GM23248 (cell line): ENCODE measurements at regions not wholly inside any gene's neighbourhood (a gene's known extent, or its start where the extent isn't known, plus 50 kb on each side); places are given as distances from the start of the nearest gene placed in this dataset.

Experiments used
- DNase-seq: peaks from one replicate; pipeline ENCODE4 v3.0.0-alpha.2; 2015
- H2AFZ ChIP-seq: fragments of 200-600 bp; sonication (generic); 2 replicates; pipeline ENCODE4 v1.6.1; 2016; ENCODE audit warnings: antibody characterized with exemption
- H3F3A ChIP-seq: fragments of 200-600 bp; sonication (generic); 2 replicates; pipeline ENCODE4 v1.6.1; 2016; ENCODE audit warnings: mild to moderate bottlenecking, antibody characterized with exemption, mixed run types; ENCODE audit not compliant: insufficient read depth
- H3K27ac ChIP-seq: fragments of 200-600 bp; sonication (generic); 2 replicates; pipeline ENCODE4 v1.5.1; 2016; ENCODE audit warnings: mild to moderate bottlenecking
- H3K27me3 ChIP-seq: fragments of 200-600 bp; sonication (generic); replicated peaks from 2 replicates; pipeline ENCODE4 v1.6.1; 2016; ENCODE audit warnings: mild to moderate bottlenecking; ENCODE audit not compliant: insufficient read depth
- H3K36me3 ChIP-seq: fragments of 200-600 bp; sonication (generic); 2 replicates; pipeline ENCODE4 v1.6.1; 2016; ENCODE audit warnings: low read depth, mild to moderate bottlenecking
- H3K4me1 ChIP-seq: fragments of 200-600 bp; sonication (generic); 2 replicates; pipeline ENCODE4 v1.6.1; 2016; ENCODE audit warnings: mild to moderate bottlenecking; ENCODE audit not compliant: insufficient read depth
- H3K4me2 ChIP-seq: fragments of 200-600 bp; sonication (generic); one replicate; pipeline ENCODE4 v1.6.1; 2016; ENCODE audit warnings: mild to moderate bottlenecking; ENCODE audit not compliant: unreplicated experiment
- H3K4me3 ChIP-seq: fragments of 200-600 bp; sonication (generic); 2 replicates; pipeline ENCODE4 v1.5.1; 2016; ENCODE audit warnings: mild to moderate bottlenecking
- H3K79me2 ChIP-seq: fragments of 200-600 bp; sonication (generic); 2 replicates; pipeline ENCODE4 v1.6.1; 2016; ENCODE audit warnings: mild to moderate bottlenecking; ENCODE audit not compliant: insufficient read depth
- H3K9ac ChIP-seq: fragments of 200-600 bp; sonication (generic); 2 replicates; pipeline ENCODE4 v1.6.1; 2016; ENCODE audit warnings: mild to moderate bottlenecking
- H3K9me2 ChIP-seq: fragments of 200-600 bp; sonication (generic); 2 replicates; pipeline ENCODE4 v1.6.1; 2016; ENCODE audit warnings: mixed run types, mild to moderate bottlenecking, moderate library complexity; ENCODE audit not compliant: insufficient read depth
- H3K9me3 ChIP-seq: fragments of 200-600 bp; sonication (generic); one replicate; pipeline ENCODE4 v1.6.1; 2017; ENCODE audit warnings: low read depth
- H4K20me1 ChIP-seq: fragments of 200-600 bp; sonication (generic); 2 replicates; pipeline ENCODE4 v1.6.0; 2016; ENCODE audit not compliant: insufficient read depth
- EZH2 ChIP-seq: fragments of 200-600 bp; sonication (generic); IDR thresholded peaks from 2 replicates; pipeline ENCODE4 v1.6.1; 2018; ENCODE audit warnings: antibody characterized with exemption, mild to moderate bottlenecking; ENCODE audit not compliant: insufficient read depth, poor library complexity, severe bottlenecking
- EZH2phosphoT487 ChIP-seq: fragments of 200-600 bp; sonication (generic); IDR thresholded peaks from 2 replicates; pipeline ENCODE4 v1.6.1; 2018; ENCODE audit warnings: antibody characterized with exemption, moderate library complexity, mild to moderate bottlenecking, low read depth; ENCODE audit not compliant: insufficient read depth
- WGBS, 2 experiments: methylation state at CpG; one replicate each; pipeline ENCODE4 v1.1.6; 2015 to 2017; ENCODE audit warnings: low lambda C conversion rate in 2 of 2, low coverage in 1 of 2; ENCODE audit errors: missing lambda C conversion rate in 2 of 2; 5-methylcytosine and 5-hydroxymethylcytosine counted together
- in situ Hi-C: fragments of 300-500 bp; cut with MboI; formaldehyde crosslinking; loops from 2 replicates; pipeline ENCODE4 v1.15.0; 2020

DNA sequence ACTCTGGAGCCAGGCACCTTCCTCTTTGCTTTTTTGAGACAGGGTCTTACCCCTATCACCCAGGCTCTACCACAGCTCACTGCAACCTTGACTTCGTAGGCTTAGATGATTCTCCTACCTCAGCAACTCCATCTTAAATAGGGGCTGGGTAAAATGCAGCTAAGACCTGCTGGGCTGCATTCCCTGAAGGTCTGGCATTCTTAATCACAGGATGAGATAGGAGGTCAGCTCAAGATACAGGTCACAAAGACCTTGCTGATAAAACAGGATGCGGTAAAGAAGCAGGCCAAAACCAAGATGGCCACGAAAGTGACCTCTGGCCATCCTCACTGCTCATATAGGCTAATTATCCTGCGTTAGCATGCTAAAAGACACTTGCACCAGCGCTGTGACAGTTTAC is 770.8 kb upstream of the PRKX start:
- Histone ChIP-seq H3K9me2 (no peaks in the 10 kb centered on the region), H3K4me2 (no peak overlapping the region), H3K27ac (no peak overlapping the region), H3K79me2 (no peaks in the 10 kb centered on the region), H3K4me1 (no peaks in the 10 kb centered on the region), H2AFZ (no peak overlapping the region), H3K9ac (no peak overlapping the region), H3K36me3 (no peaks in the 10 kb centered on the region), H3F3A (no peaks in the 10 kb centered on the region), H3K4me3 (no peak overlapping the region), H3K9me3 (no peaks in the 10 kb centered on the region), H4K20me1 (no peaks in the 10 kb centered on the region), H3K27me3 (no peaks in the 10 kb centered on the region)
- DNase-seq, result no peak
- in situ Hi-C loops, result no loop called here
- 14 to 16% methylated on average over 4 to 5 of the region's 5 CpGs for WGBS, 2 experiments
- TF ChIP-seq EZH2, result no peak
- no peak for TF ChIP-seq EZH2phosphoT487

- H3K36me3 ChIP-seq, result no peaks in the 10 kb centered on the region
- no peaks in the 10 kb centered on the region for H4K20me1 ChIP-seq
- H3K4me3 ChIP-seq, result no peak overlapping the region
- no peaks in the 10 kb centered on the region for H3K9me2 ChIP-seq
- H3K9ac ChIP-seq, result no peak overlapping the region
- H3K27ac ChIP-seq, result no peak overlapping the region
- H2AFZ ChIP-seq, result no peak overlapping the region
- H3K79me2 ChIP-seq, result no peaks in the 10 kb centered on the region
- no peaks in the 10 kb centered on the region for H3K27me3 ChIP-seq
- H3K9me3 ChIP-seq, result no peaks in the 10 kb centered on the region
- TF ChIP-seq EZH2phosphoT487 (no peak), EZH2 (no peak)
- WGBS, 2 experiments, result 8 to 23% methylated on average over 2 to 4 of the region's 4 CpGs
- no peaks in the 10 kb centered on the region for H3F3A ChIP-seq
- H3K4me1 ChIP-seq, result no peaks in the 10 kb centered on the region
- in situ Hi-C loops, result no loop called here
- no peak for DNase-seq
- H3K4me2 ChIP-seq, result no peak overlapping the region
Measured at GRCh38 chrX:4451591-4451990, 738.1 kb upstream of the PRKX start.

- no peaks in the 10 kb centered on the region for H3K4me1 ChIP-seq
- no peaks in the 10 kb centered on the region for H3F3A ChIP-seq
- WGBS, 2 experiments, result 53 to 64% methylated on average over 2 of the region's 2 CpGs
- H3K27me3 ChIP-seq, result no peaks in the 10 kb centered on the region
- H3K9ac ChIP-seq, result no peak overlapping the region
- no peaks in the 10 kb centered on the region for H3K9me2 ChIP-seq
- no peak overlapping the region for H3K4me2 ChIP-seq
- H2AFZ ChIP-seq, result no peak overlapping the region
- no peak overlapping the region for H3K27ac ChIP-seq
- no peak overlapping the region for H3K4me3 ChIP-seq
- in situ Hi-C loops, result no loop called here
- DNase-seq, result no peak
- no peaks in the 10 kb centered on the region for H3K79me2 ChIP-seq
- no peaks in the 10 kb centered on the region for H4K20me1 ChIP-seq
- no peaks in the 10 kb centered on the region for H3K9me3 ChIP-seq
- no peaks in the 10 kb centered on the region for H3K36me3 ChIP-seq
- TF ChIP-seq EZH2, result no peak
- no peak for TF ChIP-seq EZH2phosphoT487
Measured at GRCh38 chrX:4450177-4450576, 736.7 kb upstream of the PRKX start.

DNA sequence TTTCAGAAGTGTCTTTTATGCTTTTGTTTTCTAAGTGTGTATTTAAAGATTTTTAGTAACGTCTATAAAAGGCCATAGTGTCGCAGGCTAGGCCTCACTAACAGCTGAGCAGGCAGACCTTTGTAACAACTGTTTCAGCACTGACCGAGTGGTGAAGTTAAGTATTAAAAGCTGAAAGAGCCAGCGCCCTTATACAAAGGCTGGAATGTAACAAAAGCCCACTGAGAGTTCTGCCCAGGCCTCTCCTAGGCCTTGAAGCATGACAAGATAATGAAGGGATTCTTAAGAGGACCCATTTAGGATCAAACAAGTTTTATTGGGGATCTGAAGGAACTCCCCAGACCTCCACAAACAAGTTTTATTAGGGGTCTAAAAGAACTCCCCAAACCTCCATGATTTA is 722.5 kb upstream of the PRKX start:
- Histone ChIP-seq H3F3A (no peaks in the 10 kb centered on the region), H2AFZ (no peak overlapping the region), H3K36me3 (no peaks in the 10 kb centered on the region), H3K9me2 (no peaks in the 10 kb centered on the region), H4K20me1 (no peaks in the 10 kb centered on the region), H3K4me3 (no peak overlapping the region), H3K79me2 (no peaks in the 10 kb centered on the region), H3K27me3 (no peaks in the 10 kb centered on the region), H3K27ac (no peak overlapping the region), H3K9me3 (no peaks in the 10 kb centered on the region), H3K4me2 (no peak overlapping the region), H3K4me1 (no peaks in the 10 kb centered on the region), H3K9ac (no peak overlapping the region)
- TF ChIP-seq EZH2phosphoT487 (no peak), EZH2 (no peak)
- in situ Hi-C loops, result no loop called here
- no peak for DNase-seq
- 2% methylated on average over 4 of the region's 4 CpGs for WGBS, 2 experiments

- Histone ChIP-seq H4K20me1 (no peaks in the 10 kb centered on the region), H3K9ac (no peak overlapping the region), H3K4me1 (no peaks in the 10 kb centered on the region), H3K4me2 (no peak overlapping the region), H3K36me3 (no peaks in the 10 kb centered on the region), H3K9me3 (no peaks in the 10 kb centered on the region), H3F3A (no peaks in the 10 kb centered on the region), H3K79me2 (no peaks in the 10 kb centered on the region), H3K27ac (no peak overlapping the region), H3K27me3 (no peaks in the 10 kb centered on the region), H2AFZ (no peak overlapping the region), H3K9me2 (no peaks in the 10 kb centered on the region), H3K4me3 (no peak overlapping the region)
- 0% methylated on average over 2 of the region's 2 CpGs for WGBS, 2 experiments
- DNase-seq, result no peak
- TF ChIP-seq EZH2, result no peak
- in situ Hi-C loops, result no loop called here
Measured at GRCh38 chrX:4397471-4397870, 684.0 kb upstream of the PRKX start.
